Stimulated activated effector memory CD8-positive, alpha-beta T cell treated with anti-CD3 and anti-CD28 coated beads, Interleukin-12 subunit alpha, Interleukin-12 subunit beta, amount 100 ng/mL, for 72 hours (primary cell): ENCODE measurements at regions not wholly inside any gene's neighbourhood (a gene's known extent, or its start where the extent isn't known, plus 50 kb on each side); places are given as distances from the start of the nearest gene placed in this dataset.

Experiments used
- ATAC-seq: fragments of 150-1000 bp; cut with Tn5 transposase; 2 replicates; pipeline ENCODE4 v1.10.0; 2021
- DNase-seq, 2 donors: peaks; one replicate each; pipeline ENCODE4 v3.0.0; 2021 to 2022; ENCODE audit warnings: low spot score in 2 of 2
- H3K27ac Mint-ChIP-seq: one replicate; pipeline ENCODE4 v1.8.0; 2022; ENCODE audit warnings: mild to moderate bottlenecking, mixed read lengths
- H3K36me3 Mint-ChIP-seq: one replicate; pipeline ENCODE4 v1.8.0; 2022; ENCODE audit warnings: mild to moderate bottlenecking, mixed read lengths
- H3K4me1 Mint-ChIP-seq: one replicate; pipeline ENCODE4 v1.8.0; 2022; ENCODE audit warnings: mixed read lengths
- H3K4me3 Mint-ChIP-seq: one replicate; pipeline ENCODE4 v1.8.0; 2022; ENCODE audit warnings: mild to moderate bottlenecking, mixed read lengths
- H3K9me3 Mint-ChIP-seq: one replicate; pipeline ENCODE4 v1.8.0; 2022; ENCODE audit warnings: mixed read lengths

DNA sequence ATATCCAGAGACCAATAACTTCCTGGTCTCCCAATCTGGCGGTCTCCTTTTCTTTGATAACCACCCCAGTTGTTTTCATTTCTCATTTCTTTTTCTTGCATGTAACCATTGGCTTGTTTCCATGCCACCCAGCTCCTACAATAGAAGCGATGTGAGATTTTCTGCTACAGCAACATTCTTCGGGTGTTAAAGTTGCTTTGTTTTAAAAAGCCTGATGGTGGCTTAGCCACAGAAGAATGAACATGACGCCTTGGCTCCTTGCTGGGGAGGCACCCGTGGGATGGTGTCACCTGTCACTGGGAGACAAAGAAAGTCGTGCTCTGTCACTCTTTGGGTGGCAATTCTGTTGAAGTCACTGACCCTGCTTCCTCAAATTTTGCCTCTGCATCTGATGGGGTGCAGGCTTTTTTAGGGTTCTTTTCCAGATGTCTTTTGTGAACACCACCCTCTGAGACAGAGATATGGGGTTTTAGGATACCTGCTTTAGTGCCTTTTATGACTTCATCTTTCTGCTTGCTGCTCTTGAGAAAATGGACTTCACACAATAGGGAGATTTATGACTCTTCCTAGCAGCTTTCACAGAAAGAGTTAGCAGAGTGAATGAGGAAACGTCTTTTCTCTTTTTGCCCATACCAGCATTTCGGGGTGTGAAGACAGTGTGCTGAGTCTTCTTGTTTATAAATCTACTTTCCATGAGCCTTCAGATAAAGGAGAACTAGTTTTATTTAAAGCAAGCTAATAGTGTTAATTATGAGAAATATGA, 265.3 kb upstream of the TBX3 start:
- no peak overlapping the region for H3K27ac Mint-ChIP-seq
- no peaks in the 10 kb centered on the region for H3K36me3 Mint-ChIP-seq
- no peak overlapping the region for H3K4me3 Mint-ChIP-seq
- ATAC-seq (no peak), DNase-seq (no peak)
- peaks cover 3% of the 10 kb centered on the region for H3K9me3 Mint-ChIP-seq
- no peaks in the 10 kb centered on the region for H3K4me1 Mint-ChIP-seq

DNA sequence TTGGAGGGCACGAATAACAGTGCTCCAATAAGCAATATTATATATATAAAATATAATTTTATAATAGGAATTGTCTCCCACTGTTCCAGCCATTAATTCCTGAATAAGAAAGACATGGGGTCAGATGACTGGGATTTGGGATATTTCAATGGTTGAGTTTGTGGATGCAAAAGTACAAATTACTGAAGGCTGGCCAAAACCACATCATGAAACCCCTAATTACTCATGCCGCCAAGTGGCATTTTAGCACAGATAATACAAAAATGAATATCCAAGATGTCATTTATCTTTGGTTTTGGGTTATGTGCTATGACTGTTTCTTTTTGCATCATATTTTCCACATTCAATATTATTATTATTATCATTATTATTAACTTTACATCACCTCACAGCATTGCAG, 261.4 kb upstream of the TBX3 start:
- no peak for ATAC-seq
- Mint-ChIP-seq H3K36me3 (no peaks in the 10 kb centered on the region), H3K9me3 (peaks cover 5% of the 10 kb centered on the region), H3K27ac (no peak overlapping the region), H3K4me3 (no peak overlapping the region), H3K4me1 (no peaks in the 10 kb centered on the region)
- DNase-seq = no peak

- DNase-seq (no peak), ATAC-seq (no peak)
- Mint-ChIP-seq H3K27ac (no peak overlapping the region), H3K36me3 (no peaks in the 10 kb centered on the region), H3K4me1 (no peaks in the 10 kb centered on the region), H3K4me3 (no peak overlapping the region), H3K9me3 (peaks cover 5% of the 10 kb centered on the region)
Measured at GRCh38 chr12:114944736-114945135, 260.8 kb upstream of the TBX3 start.

GRCh38 chr12:114943601-114944000, 259.6 kb upstream of the TBX3 start:
- Mint-ChIP-seq H3K4me1 (no peaks in the 10 kb centered on the region), H3K36me3 (no peaks in the 10 kb centered on the region), H3K27ac (no peak overlapping the region), H3K9me3 (peaks cover 5% of the 10 kb centered on the region), H3K4me3 (no peak overlapping the region)
- ATAC-seq (no peak), DNase-seq (no peak)

DNA sequence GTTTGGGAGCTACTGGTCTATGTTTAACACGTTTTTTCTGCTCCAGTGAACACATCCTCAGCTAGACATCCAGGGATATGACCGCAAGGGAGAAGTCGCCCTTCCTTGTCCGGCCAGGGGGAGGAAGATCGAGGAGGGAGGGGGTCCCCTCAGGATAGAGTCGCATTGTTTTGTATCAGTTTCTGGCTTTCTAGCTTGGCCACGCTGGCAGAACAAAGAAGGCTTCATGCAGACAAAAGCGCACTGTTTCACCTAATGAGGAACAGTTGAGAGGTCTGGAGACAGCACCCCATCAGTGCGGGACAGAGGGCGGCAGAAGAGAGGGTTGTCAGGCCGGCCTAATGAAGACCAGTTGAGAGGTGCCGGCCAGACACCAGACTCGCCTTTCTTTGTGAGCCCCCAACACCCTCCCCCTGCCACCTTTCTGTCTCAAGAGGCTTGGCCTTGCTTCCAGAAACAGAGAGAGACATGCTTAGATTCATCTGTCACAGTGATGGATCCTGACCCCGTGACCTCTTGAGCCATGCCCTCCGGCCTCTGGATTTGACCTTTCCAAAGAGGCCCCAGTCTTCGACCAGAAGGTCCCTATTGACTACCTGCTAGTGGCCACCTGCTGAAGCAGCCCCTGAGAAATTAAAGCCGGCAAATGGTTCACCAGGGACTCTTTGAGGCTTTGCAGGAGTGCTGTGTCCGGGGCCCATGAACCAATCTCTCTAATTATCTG, 254.7 kb upstream of the TBX3 start:
- no peaks in the 10 kb centered on the region for H3K36me3 Mint-ChIP-seq
- no peak overlapping the region for H3K27ac Mint-ChIP-seq
- H3K4me3 Mint-ChIP-seq = no peak overlapping the region
- H3K4me1 Mint-ChIP-seq = no peaks in the 10 kb centered on the region
- no peak for DNase-seq
- no peak for ATAC-seq
- peaks cover 12% of the 10 kb centered on the region for H3K9me3 Mint-ChIP-seq

GRCh38 chr12:114936148-114937079, 252.4 kb upstream of the TBX3 start:
- Mint-ChIP-seq H3K4me3 (no peak overlapping the region), H3K27ac (no peak overlapping the region), H3K4me1 (no peaks in the 10 kb centered on the region), H3K9me3 (peaks cover 19% of the 10 kb centered on the region), H3K36me3 (no peaks in the 10 kb centered on the region)
- ATAC-seq = no peak
- no peak for DNase-seq

DNA sequence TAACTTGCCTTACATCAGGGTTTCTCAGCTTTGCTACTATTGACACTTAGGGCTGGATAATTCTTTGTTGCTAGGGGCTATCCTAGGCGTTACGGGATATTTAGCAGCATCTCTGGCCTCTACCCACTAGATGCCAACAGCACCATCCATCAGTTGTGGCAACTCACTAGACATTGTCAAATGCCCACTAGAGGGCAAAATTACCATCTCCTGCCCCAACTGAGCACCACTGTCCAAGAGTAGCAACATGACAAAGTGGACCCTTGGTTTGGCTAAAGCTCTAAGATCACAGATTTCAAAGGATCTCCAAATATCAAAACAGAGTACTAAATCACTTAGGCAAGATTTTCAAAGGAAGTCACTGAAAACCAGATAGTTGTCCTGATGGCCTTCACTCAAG, 251.7 kb upstream of the TBX3 start:
- no peaks in the 10 kb centered on the region for H3K4me1 Mint-ChIP-seq
- H3K9me3 Mint-ChIP-seq = peaks cover 18% of the 10 kb centered on the region
- no peak overlapping the region for H3K4me3 Mint-ChIP-seq
- H3K36me3 Mint-ChIP-seq = no peaks in the 10 kb centered on the region
- no peak for ATAC-seq
- H3K27ac Mint-ChIP-seq = no peak overlapping the region
- no peak for DNase-seq

DNA sequence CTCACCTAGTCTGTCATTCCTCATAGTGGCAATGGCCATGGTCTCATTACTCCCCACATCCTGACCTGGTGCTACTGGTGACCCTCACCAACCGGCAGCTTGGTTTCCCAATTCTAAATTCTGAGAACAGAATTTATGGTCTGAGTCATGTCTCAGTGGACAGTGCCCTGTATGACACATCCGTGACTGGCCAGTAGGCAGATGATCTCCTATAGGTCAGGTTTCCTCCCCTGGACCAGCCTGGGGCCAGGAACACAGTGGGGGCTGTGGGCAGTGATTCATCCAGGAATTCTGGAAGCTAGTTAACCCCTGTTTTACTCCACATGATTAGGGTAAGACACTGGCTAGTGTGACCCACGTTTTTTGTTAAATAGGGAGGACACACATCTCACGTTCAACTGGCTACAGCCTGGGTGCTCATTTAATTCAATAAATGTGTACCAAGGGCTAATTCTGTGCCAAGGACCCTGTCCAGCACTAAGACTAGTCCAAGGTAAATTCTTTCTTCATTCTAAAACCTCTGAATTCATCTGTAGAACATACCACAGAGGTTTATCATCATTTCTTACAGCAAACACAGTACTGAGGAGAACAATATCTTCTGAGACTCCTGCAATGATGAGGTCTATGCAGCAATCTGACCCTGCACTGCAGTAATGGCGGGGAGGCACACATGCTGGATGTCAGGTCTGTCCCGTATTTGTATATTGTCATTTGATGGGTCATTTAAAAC, 249.6 kb upstream of the TBX3 start:
- Mint-ChIP-seq H3K4me1 (no peaks in the 10 kb centered on the region), H3K9me3 (peaks cover 21% of the 10 kb centered on the region), H3K27ac (no peak overlapping the region), H3K36me3 (no peaks in the 10 kb centered on the region), H3K4me3 (no peak overlapping the region)
- ATAC-seq = no peak
- no peak for DNase-seq

DNA sequence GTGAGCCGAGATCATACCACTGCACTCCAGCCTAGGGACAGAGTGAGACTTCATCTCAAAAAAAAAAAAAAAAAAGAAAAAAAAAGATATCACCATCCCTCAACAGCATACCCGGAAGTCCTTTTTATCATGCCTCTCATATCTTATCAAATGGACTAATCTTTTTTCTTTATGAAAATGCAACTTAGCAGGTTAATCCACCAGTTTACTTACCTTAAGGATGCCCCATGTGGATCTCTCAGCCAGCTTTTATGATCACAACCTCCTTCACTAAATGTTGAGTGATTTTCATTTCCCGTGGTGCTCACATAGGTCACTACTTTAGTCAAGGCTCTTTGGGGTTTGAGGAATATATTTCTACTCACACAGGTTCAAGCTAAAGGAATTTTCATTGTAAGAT, 248.8 kb upstream of the TBX3 start:
- Mint-ChIP-seq H3K9me3 (peaks cover 22% of the 10 kb centered on the region), H3K27ac (no peak overlapping the region), H3K4me1 (no peaks in the 10 kb centered on the region), H3K36me3 (no peaks in the 10 kb centered on the region), H3K4me3 (no peak overlapping the region)
- no peak for DNase-seq
- ATAC-seq = no peak

GRCh38 chr12:114931025-114931424, 247.1 kb upstream of the TBX3 start:
- no peak for DNase-seq
- Mint-ChIP-seq H3K36me3 (no peaks in the 10 kb centered on the region), H3K27ac (no peak overlapping the region), H3K4me1 (no peaks in the 10 kb centered on the region), H3K9me3 (peaks cover 19% of the 10 kb centered on the region), H3K4me3 (no peak overlapping the region)
- no peak for ATAC-seq

DNA sequence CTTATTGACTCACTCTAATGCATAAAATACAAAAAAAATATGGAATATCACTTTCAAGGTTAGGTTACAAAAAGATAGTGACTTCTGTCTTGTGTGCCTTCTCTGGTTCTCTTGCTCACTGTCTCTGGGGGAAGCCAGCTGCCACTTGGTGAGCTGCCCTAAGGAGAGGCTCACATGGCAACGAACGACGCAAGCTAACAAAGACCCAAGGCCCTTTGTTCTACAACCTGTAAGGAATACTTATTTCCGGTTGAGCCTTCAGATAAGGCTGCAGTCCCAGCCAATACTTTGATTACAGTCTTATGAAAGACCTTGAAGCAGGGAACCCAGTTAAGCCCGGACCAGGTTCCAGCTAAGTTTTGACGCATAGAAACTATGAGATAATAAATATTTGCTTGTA, 242.4 kb upstream of the TBX3 start:
- ATAC-seq (no peak), DNase-seq (no peak)
- Mint-ChIP-seq H3K4me3 (no peak overlapping the region), H3K36me3 (no peaks in the 10 kb centered on the region), H3K27ac (no peak overlapping the region), H3K9me3 (peaks cover 12% of the 10 kb centered on the region), H3K4me1 (no peaks in the 10 kb centered on the region)

DNA sequence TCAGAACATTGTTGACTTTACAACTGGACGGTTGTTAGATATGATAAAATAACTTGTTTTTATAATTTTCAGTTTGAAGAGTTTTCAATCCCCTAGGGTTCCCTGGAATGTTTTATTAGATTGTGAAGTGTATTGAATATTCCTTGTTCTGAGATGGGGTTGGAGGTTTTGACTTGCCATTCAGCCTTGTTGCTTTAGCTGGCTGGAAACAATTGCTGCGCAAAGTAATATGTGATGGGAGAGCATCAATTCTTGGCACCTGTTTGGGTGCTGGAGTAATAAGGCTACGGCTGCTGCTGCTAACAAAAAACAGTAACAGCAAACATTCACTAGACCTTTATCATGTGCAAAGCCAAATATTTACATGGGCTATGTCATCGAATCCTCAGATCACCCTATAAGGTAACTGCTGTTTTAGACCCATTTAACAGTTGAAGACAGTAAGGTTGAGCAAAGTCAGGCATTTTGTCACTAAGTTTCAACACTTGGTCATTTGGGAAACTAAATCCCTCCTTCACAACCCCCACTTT, 241.0 kb upstream of the TBX3 start:
- H3K36me3 Mint-ChIP-seq = no peaks in the 10 kb centered on the region
- ATAC-seq (no peak), DNase-seq (no peak)
- peaks cover 9% of the 10 kb centered on the region for H3K9me3 Mint-ChIP-seq
- H3K27ac Mint-ChIP-seq = no peak overlapping the region
- H3K4me1 Mint-ChIP-seq = no peaks in the 10 kb centered on the region
- no peak overlapping the region for H3K4me3 Mint-ChIP-seq

DNA sequence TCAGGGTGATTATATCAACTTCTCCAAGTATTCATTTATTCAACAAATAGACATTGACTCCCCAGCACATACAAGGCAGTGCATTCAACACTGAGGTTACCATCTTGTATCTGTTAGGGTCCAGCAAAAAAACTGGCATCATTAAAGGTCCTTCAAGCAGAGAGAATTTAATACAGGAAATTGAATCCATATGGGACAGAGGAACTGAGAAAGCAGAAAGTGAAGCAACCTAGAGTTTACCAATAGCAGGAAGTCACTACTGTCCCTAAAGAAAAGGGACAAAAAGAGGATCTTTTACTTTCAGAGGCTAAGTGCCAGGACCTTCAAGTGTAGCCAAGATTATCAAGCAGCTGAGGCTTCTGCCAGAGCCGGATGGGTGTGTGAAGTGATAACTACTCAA, 237.8 kb upstream of the TBX3 start:
- no peak for DNase-seq
- H3K36me3 Mint-ChIP-seq = no peaks in the 10 kb centered on the region
- H3K4me1 Mint-ChIP-seq = no peaks in the 10 kb centered on the region
- H3K4me3 Mint-ChIP-seq = no peak overlapping the region
- no peak for ATAC-seq
- H3K9me3 Mint-ChIP-seq = peaks cover 4% of the 10 kb centered on the region
- H3K27ac Mint-ChIP-seq = no peak overlapping the region

GRCh38 chr12:114920771-114921554, 237.0 kb upstream of the TBX3 start:
- H3K4me3 Mint-ChIP-seq = no peak overlapping the region
- H3K4me1 Mint-ChIP-seq = no peaks in the 10 kb centered on the region
- peaks cover 4% of the 10 kb centered on the region for H3K9me3 Mint-ChIP-seq
- ATAC-seq = no peak
- no peak overlapping the region for H3K27ac Mint-ChIP-seq
- no peak for DNase-seq
- H3K36me3 Mint-ChIP-seq = no peaks in the 10 kb centered on the region
